Adrenal gland (tissue), 5 donors: ENCODE measurements at regions not wholly inside any gene's neighbourhood (a gene's known extent, or its start where the extent isn't known, plus 50 kb on each side); places are given as distances from the start of the nearest gene placed in this dataset.

Experiments used
- CTCF ChIP-seq, 6 experiments: fragments of 450-650 bp in 4 of 6; fragments of 200-600 bp in 2 of 6; sonication (generic) in 1 of 6; IDR thresholded peaks; 1 replicate in 5 of 6; 2 replicates in 1 of 6; pipeline versions ENCODE4 v1.5.1 to v1.8.0; 2016 to 2021; ENCODE audit warnings: antibody characterized with exemption in 6 of 6, mild to moderate bottlenecking in 2 of 6, moderate library complexity in 1 of 6
- POLR2A ChIP-seq, 2 donors: fragments of 450-650 bp; IDR thresholded peaks; one replicate each; pipeline ENCODE4 v1.6.1; 2017; ENCODE audit warnings: antibody characterized with exemption in 2 of 2, mild to moderate bottlenecking in 2 of 2, moderate library complexity in 1 of 2
- donor health status: DM: no; HTN: no; CAD: no.

- no peak for TF ChIP-seq CTCF (IDR thresholded peaks at IDR 0.05)
- no peak for TF ChIP-seq POLR2A (IDR thresholded peaks at IDR 0.05)
Measured at GRCh38 chr6:169366258-169366901, 112.7 kb upstream of the THBS2 start.
